ENCODE measurements at regions not wholly inside any gene's neighbourhood (a gene's known extent, or its start where the extent isn't known, plus 50 kb on each side); places are given as distances from the start of the nearest gene placed in this dataset.

- Mint-ChIP-seq H3K4me3 (no peak overlapping the region), H3K36me3 (ENCODE audit: low read depth) (no peaks in the 10 kb centered on the region), H3K27me3 (no peaks in the 10 kb centered on the region), H3K9me3 (peaks cover 9% of the 10 kb centered on the region), H3K27ac (no peak overlapping the region), H3K4me1 (peaks cover 13% of the 10 kb centered on the region)
- no peak for DNase-seq
- no peak for TF ChIP-seq CTCF (IDR thresholded peaks at IDR 0.05)
- intact Hi-C loops (cut with micrococcal nuclease): no loop called here
- ATAC-seq (ENCODE audit: low read depth): no peak
- CTCF ChIA-PET: no interaction called here
- POLR2A ChIA-PET: no interaction called here
These were observed 81.2 kb upstream of the DSEL start for GRCh38 chr18:67597759-67598158.

- no peaks in the 10 kb centered on the region for H3K36me3 Mint-ChIP-seq (ENCODE audit: low read depth)
- H3K27ac Mint-ChIP-seq: no peak overlapping the region
- intact Hi-C loops (cut with micrococcal nuclease): no loop called here
- ChIA-PET POLR2A (no interaction called here), CTCF (no interaction called here)
- H3K9me3 Mint-ChIP-seq: peaks cover 7% of the 10 kb centered on the region
- H3K4me1 Mint-ChIP-seq: peaks cover 13% of the 10 kb centered on the region
- ATAC-seq (ENCODE audit: low read depth) (no peak), DNase-seq (no peak)
- no peak overlapping the region for H3K4me3 Mint-ChIP-seq
- H3K27me3 Mint-ChIP-seq: no peaks in the 10 kb centered on the region
- TF ChIP-seq CTCF (IDR thresholded peaks at IDR 0.05): no peak
These were observed 79.5 kb upstream of the DSEL start for GRCh38 chr18:67596003-67596402.

GRCh38 chr18:67590571-67591141, 74.1 kb upstream of the DSEL start:
- no peak for TF ChIP-seq CTCF (IDR thresholded peaks at IDR 0.05)
- intact Hi-C loops (cut with micrococcal nuclease): no loop called here
- no peaks in the 10 kb centered on the region for H3K27me3 Mint-ChIP-seq
- peaks cover 7% of the 10 kb centered on the region for H3K9me3 Mint-ChIP-seq
- ChIA-PET POLR2A (no interaction called here), CTCF (no interaction called here)
- H3K27ac Mint-ChIP-seq: no peak overlapping the region
- no peaks in the 10 kb centered on the region for H3K36me3 Mint-ChIP-seq (ENCODE audit: low read depth)
- no peak overlapping the region for H3K4me3 Mint-ChIP-seq
- ATAC-seq (ENCODE audit: low read depth): no peak
- DNase-seq: no peak
- no peaks in the 10 kb centered on the region for H3K4me1 Mint-ChIP-seq

- ATAC-seq (ENCODE audit: low read depth): no peak
- TF ChIP-seq CTCF (IDR thresholded peaks at IDR 0.05): no peak
- ChIA-PET CTCF (no interaction called here), POLR2A (no interaction called here)
- no peaks in the 10 kb centered on the region for H3K4me1 Mint-ChIP-seq
- H3K9me3 Mint-ChIP-seq: peaks cover 3% of the 10 kb centered on the region
- no peak for DNase-seq
- no peaks in the 10 kb centered on the region for H3K36me3 Mint-ChIP-seq (ENCODE audit: low read depth)
- no peak overlapping the region for H3K4me3 Mint-ChIP-seq
- intact Hi-C loops (cut with micrococcal nuclease): no loop called here
- H3K27ac Mint-ChIP-seq: no peak overlapping the region
- H3K27me3 Mint-ChIP-seq: no peaks in the 10 kb centered on the region
These were observed 72.8 kb upstream of the DSEL start for GRCh38 chr18:67589325-67589724.

GRCh38 chr18:67586101-67586500, 69.6 kb upstream of the DSEL start:
- POLR2A ChIA-PET: no interaction called here
- H3K27me3 Mint-ChIP-seq: no peaks in the 10 kb centered on the region
- no peak for TF ChIP-seq CTCF (IDR thresholded peaks at IDR 0.05)
- intact Hi-C loops (cut with micrococcal nuclease): no loop called here
- DNase-seq: no peak
- H3K27ac Mint-ChIP-seq: no peak overlapping the region
- H3K36me3 Mint-ChIP-seq (ENCODE audit: low read depth): no peaks in the 10 kb centered on the region
- H3K9me3 Mint-ChIP-seq: peaks cover 6% of the 10 kb centered on the region
- ATAC-seq (ENCODE audit: low read depth): no peak
- no peaks in the 10 kb centered on the region for H3K4me1 Mint-ChIP-seq
- CTCF ChIA-PET: no interaction called here
- no peak overlapping the region for H3K4me3 Mint-ChIP-seq
